ENCODE measurements at regions not wholly inside any gene's neighbourhood (a gene's known extent, or its start where the extent isn't known, plus 50 kb on each side); places are given as distances from the start of the nearest gene placed in this dataset.
"Not testable (repeated sequence)": the region's sequence is repeated elsewhere in the genome, so short reads cannot be mapped to it uniquely, and the experiment has no call there.

DNA sequence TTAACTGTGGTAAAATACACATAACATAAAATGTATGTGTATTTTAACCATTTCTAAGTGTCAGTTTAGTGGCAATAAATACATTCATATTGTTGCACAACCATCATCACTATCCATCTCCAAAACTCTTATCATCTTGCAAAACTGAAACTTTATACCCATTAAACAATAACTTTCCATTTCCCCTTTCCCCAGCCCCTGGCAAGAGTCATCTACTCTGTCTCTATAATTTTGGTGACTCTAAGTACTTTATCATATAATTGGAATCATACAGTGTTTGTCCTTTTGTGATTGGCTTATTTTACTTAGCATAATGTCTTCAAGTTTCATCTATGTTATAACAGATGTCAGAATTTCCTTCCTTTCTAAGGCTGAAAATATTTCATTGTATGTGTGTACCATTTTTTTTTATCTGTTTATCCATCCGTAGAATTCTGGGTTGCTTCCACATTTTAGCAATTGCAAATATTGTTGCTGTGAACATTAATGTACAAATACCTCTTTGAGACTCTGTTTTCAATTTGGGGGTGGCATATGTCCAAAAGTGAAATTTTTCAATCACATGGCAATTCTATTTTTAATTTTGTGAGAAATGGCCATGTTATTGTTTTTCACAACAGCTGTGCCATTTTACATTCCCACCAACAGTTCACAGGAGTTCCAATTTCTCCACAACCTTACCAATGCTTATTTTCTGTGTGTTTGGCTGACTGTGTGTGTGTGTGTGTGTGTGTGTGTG lies 153.9 kb upstream of the GORAB start:
- no peak for FAIRE-seq

DNA sequence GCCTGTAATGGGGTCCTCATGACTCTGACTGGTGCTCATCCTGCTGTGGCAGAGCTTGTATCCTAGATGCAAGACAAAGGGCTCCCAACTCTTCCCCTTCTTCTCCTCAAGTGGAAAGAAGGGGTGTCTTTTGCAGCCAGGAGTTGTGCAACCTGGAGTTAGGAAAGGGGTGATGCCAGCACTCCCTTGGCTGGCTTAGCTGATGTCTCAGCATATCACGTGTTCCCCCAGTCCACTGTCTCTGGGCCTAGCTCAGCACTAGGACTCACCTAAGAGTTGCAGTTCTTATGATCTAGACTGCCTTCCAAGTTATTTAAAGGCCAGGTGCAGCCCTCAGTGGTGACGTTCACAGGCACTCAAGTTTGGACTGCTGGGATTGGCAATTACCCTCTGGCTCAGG lies 146.2 kb upstream of the GORAB start:
- FAIRE-seq, result no peak

DNA sequence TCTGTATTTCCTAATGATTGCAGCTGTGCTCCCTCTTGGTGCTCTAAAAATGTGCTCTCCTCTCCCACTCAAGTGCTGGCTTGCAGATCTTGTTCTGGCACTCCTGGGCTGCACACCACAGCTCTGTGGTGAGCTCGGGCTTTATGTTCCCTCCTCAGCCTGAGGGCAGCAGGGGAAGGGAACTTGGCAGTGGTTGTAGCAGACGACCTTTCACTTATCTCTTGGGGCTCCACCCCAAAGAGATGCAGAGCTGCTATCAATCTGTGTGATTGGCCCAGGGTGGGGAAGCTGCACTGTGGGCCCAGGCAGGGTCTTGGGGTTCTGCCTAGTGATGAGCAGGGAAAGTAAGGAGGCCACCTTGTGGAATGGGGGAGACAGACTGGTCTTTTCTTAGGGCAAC lies 143.5 kb upstream of the GORAB start:
- FAIRE-seq, result no peak

DNA sequence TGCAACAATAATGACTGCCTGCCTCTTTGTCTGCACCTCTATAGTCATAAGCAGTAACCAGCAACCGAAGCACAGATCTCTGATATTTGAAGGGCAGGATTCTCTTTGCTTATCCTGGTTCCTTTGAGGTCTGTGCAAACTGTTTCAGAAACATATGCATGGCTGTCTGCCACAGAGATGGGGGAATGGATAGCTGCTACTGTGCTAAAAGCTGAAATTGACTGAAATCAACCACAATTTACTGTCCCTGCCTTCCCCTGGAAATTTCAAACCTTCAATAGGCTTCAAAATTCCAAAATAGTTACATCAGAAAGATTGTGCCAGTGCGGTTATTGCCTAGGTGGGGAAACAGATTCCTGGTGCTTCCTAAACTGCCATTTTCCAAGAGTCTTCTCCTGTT lies 136.8 kb upstream of the GORAB start:
- FAIRE-seq, result no peak

DNA sequence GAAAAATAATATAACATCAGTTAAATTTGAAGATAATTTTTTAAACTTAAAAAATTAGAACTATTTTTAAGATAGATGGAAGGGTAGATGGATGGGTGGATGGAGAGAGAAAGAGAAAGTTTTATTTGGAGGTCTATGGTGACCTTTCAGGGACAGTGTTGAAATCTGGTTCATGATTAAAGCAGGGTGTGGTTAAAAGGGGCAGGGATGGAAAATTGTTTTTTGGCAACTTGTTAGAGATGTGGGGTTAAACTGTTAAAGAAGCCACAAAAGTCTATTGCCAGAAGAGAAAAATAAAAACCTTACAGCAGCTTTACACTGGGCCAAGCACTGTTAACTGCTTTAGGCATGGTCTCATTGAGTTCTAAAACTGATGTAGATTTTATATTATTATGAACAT lies 134.9 kb upstream of the GORAB start:
- peak; percentile 19 for FAIRE-seq

DNA sequence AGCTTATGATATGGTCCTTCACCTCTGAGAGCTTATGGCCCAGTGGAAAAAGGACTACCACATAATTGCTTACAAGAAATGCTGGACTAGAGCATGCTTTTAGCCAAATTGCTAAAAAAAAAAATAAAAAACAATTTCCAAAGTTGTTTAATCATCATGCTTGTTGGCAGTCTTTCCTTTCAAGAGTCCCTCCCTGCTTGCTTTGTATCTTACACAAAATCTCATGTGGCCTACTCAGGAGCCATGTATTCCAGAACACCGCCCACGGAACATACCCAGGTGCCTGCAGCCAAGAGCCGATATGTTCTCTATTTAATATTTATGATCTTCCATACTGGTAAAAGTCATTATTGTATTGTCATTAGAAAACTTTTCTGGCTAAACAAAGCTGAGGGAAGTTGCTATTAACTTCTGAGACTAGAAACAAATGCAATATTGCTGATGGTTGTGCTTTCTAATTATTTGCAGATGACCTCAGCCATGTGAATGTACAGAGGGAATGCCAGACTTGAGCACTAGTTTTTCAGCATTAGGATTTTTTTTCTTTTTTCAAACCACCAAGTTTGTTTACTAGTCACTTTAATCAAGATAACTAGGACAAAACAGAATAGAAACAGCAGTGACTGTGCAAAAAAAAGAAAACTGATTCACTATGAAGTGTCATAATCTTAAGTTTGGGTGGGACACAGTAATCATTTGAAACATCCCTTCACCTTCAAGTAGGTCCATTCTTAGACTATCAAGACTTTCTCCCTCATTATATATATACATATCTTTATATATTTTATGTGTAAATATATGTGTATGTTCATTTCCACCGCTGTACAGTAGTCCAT lies 129.3 kb upstream of the GORAB start:
- no peak for FAIRE-seq

DNA sequence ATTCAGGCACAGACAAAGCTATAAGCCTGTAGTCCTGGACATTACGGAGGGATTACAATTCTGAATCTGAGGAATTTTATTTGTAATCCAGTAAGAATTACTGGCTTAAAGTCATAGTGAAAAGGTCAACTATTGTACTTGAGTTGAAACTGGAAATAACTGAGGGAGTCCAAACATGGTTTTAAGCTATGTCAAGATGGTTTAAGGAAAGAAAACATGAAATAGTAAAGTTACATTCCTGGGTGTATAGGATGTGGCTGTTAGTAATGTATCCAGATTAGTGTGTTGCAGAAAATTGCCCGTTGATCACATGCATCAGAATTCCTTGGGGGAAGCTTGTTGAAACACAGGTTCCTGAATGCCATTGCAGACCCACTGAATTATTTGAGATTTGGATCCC lies 124.8 kb upstream of the GORAB start:
- no peak for FAIRE-seq

DNA sequence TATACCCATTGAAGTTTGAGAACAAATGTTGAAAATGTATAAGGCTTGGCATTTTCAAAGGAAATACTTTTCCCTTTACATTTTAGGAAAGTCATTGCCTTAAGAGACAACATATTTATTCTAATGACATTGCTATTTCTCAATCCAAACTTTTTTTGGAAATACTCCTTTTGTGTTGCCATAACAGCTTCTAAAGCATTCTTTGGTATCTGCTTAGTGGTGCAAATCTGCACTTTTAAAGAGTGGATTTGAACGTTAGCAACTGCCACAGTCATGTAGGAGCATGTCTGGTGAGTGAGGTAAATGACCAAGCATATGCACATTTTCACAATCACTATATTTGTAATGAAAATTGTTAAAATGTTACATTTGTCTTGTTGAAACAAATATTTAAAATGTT lies 124.4 kb upstream of the GORAB start:
- no peak for FAIRE-seq

DNA sequence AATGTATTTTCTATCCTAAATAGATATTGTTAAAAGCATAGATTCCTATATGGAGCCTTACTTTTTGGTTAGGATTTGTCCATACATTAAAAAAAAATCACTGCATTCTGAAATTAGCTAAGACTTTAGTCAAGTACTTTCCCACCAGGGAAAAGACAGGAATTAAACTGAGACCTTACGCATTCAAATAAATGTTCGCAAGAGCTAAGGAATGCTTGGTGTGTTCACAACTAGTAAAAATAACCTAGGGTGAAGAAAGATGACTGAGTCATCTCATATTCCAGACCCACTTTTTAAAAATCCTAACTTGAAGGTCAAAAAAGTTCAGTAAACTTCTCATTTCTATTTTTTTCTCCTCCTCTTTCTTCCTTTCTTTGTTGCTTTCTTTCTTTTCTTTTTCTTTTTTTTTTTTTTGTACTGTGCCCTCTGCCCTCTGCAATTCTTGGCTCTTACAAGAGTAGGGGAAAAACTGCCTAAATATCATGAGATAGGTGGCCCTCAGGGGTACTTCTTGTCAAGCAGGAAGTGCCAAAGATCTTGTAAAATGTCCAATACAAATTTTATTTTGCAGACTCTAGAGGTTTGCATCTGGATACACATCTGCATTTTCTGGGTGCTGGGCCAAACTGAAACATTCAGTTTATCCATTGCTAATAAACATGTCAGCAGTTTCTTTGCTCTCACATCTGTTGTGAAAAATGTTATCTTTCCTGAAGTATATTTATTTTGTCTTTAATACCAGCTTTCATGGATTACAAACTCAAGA lies 121.4 kb upstream of the GORAB start:
- FAIRE-seq, result no peak

DNA sequence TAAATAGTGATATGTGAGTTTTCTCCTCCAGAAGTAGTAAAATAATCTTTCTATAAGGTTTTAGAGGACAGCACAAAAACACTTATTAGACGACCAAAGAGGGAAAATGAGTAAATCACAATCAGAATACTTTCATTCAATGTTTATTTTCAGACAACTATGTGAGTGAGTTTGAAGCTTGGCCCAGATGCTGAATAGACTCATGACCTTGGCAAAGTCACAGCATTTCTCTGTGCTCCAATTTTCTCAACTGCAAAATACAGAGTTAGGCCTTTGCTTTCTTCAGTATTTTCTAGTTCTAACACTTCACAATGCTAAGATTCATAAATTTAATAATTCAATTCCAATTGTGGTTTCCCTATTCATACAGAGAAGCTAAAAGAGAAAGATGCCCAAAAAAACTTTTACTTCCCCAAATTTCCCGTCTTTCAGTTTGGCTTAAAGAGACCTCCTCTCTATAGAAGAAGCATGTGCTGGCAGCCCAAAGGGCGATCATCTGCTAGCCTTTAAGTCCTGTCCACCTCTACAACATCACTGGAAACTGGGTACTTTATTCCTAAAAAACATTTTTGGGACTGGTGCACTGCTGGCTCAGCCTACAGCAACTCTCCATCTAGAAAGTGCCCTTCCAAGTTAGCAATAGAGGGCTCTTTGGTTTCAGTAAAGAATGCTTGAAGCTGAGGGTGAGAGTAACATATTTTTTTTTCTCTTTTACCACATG lies 116.8 kb upstream of the GORAB start:
- FAIRE-seq, result no peak

DNA sequence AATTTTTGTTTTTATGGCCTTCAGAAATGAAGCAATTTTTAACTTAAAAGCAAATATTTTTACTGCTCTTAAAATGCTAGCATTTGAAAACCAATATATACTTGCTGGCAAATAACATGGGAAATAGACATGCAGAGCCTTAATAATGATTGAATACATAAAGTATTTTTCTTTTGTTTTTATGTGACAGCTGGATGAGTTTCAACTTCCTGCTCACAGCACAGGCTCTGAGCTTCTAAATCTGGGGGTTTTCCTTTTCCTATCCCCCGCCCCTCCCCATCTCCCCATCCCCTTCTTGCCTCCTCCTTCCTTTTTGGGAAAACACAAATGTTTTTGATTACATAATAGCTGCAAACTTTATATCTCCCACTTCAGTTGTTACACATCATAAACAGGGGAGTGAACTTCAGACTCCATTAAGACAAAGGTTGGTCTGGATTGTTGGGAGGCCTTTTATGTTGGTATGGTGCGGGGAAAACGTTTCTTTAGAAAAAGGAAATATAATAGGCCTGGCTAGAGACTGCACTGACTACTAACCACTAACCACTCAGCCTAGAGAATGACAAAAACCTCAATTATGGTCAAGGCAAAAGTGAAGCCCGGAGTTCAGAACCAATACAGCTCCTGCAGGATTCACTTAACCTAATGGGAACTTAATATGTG lies 116.1 kb upstream of the GORAB start:
- FAIRE-seq, result no peak

DNA sequence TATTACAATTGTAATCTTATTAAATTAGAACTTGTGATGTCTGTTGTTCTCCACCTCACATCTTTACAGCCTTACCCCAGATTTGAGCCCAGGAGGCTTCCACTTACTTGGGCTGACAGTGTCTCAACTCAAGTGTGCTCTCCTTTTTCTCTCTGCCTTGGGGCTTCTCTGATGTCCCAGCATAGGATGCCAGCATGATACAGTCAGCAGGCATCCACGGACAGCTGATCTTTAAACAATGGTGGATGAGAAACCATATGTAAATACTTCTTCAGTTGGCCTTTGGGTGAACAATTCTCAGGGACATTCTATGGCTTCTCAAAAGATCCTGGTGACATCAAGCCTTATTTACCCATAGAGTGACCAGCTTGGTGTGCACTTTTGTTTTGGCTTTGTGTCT lies 107.6 kb upstream of the GORAB start:
- FAIRE-seq, result no peak

DNA sequence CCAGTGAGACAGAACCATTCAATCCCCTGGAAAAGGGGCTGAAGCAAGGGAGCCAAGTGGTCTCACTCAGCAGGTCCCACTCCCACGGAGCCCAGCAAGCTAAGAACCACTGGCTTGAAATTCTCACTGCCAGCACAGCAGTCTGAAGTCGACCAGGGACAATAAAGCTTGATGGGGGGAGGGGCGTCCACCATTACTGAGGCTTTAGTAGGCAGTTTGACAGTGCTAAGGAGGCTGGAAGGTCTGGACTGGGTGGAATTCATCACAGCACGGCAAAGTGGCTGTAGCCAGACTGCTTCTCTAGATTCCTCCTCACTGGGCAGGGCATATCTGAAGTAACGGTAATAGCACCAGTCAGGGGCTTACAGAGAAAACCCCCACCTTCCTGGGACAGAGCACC lies 105.4 kb upstream of the GORAB start:
- FAIRE-seq, result no peak

DNA sequence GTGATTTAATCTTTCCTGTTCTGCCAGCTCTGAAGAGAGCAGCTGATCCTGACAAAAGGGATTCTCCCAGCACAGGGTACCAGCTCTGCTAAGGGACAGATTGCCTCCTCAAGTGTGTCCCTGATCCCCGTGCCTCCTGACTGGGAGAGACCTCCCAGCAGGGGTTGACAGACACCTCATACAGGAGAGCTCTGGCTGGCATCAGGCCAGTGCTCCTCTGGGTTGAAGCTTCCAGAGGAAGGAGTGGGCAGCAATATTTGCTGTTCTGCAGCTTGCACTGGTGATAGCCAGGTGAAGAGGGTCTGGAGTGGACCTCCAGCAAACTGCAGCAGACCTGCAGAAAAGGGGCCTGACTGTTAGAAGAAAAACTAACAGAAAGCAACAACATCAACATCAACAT lies 105.0 kb upstream of the GORAB start:
- FAIRE-seq, result not testable (repeated sequence)

DNA sequence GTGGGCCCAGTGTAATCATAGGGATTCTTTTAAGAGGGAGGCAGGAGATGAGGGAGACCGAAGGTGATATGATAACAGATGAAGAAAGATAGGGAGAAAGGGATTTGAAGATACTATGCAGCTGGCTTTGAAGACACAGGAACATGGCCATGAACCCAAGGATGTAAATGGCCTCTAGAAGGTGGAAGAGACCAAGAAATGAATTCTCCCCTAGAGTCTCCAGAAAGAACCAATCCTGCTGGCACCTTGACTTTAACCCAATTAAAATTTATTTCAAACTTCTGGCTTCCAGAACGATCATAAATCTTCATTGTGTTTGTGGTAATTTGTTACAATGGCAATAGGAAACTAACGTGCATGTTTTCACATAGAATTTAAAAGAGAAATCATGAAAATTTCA lies 95.0 kb upstream of the GORAB start:
- no peak for FAIRE-seq

DNA sequence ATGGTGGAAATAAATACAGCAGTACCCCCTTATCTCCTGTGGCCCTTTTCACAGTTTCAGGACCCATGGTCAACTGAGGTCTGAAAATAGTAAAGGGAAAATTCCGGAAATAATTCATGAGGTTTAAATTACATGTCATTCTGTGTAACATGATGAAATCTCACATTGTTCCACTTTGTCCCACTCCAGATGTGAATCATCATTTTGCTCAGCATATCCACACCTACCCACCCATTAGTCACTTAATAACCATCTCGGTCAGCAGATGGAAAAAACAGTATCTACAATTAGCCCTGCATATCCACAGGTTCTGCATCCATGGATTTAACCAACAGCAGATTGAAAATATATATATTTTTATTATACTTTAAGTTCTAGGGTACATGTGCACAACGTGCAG lies 86.9 kb upstream of the GORAB start:
- FAIRE-seq, result no peak

DNA sequence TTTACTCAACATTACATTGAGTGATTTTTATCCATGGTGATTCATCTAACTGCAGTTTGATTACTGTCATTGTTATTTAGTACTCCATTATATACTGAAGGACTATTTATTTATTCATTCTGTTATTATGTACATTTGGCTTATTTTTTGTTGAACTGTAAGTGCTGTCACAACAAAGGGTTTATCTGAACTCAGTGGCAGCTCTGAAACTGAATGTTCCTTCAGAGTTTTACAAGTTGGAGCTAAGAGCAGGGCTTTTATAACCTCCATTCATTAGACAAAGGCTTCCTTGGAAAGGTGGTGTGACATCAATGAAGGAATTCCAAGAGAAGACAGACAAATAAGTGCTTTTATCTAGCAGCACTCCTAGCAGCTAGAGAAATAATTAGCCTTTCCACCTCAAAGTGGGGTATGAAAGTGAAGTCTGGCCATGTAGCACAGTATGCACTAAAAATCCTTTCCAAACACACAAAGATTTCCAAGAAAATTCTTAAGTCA lies 83.3 kb upstream of the GORAB start:
- no peak for FAIRE-seq

DNA sequence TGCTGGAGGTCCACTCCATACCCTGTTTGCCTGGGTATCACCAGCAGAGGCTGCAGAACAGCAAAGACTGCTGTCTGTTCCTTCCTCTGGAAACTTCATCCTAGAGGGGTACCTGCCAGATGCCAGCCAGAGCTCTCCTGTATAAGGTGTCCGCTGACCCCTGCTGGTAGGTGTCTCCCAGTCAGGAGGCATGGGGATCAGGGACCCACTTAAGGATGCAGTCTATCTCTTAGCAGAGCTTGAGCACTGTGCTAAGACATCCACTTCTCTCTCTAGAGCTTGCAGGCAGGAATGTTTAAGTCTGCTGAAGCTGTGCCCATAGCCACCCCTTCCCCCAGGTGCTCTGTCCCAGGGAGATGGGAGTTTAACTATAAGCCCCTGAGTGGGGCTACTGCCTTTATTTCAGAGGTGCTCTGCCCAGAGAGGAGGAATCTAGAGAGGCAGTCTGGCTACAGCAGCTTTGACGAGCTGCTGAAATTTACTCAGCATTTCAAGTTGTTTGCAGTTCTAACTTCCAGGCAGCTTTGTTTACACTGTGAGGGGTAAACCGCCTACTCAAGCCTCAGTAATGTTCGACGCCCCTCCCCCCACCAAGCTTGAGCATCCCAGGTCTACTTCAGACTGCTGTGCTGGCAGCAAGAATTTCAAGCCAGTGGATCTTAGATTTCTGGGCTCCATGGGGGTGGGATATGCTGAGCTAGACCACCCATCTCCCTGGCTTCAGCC lies 74.5 kb upstream of the GORAB start:
- not testable (repeated sequence) for FAIRE-seq

DNA sequence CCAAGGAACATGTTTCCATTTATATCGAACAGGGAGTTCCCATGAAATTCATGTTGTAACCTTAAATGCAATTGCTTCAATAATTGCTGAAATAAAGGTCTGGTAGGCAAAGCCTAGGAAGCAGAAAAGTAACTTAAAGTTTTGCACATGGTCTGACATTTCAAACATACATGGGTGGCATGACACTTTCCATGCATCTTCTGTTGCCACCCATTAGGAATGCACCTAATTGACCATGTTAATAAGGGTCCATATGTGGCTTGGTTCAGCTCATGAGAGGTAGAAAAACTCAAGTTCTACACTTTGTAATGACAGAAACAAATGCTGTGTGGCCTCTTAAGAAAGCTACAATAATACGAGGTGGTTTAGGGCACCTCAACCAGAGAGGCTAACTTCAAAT lies 72.0 kb upstream of the GORAB start:
- FAIRE-seq, result no peak

DNA sequence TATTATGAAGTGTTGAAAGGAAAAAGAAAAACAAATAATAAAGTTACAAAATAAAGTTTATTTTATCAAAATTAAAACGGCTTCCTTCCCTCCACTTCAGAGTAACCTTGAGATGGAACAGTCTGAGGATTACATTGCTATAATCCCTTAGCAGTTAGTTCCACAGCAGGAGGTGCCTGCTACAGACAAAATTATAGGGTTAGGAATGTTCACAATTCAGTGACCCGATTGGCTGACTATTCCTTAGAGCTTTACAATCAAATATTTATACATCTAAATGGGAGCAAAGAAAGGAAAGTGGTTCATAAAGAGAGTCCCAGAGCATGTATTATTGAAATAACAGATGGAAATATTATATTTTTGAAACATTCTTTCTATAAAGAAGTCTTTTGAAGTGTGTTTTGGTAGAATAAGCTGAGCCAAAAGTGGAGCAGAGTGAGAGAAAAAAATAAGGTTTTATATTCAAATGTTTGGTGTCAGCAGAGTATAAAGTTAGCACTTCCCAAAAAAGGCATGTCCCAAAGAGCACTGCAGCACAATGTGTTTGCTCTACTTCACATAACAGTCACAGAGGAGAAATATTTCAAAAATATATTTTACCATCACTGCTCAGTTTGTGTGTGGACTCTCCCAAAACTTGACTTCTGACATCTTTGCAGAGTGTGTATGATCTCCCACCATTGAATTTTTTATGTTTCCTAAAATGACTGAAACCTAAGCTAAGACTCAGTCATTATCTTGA lies 71.4 kb upstream of the GORAB start:
- FAIRE-seq, result no peak

DNA sequence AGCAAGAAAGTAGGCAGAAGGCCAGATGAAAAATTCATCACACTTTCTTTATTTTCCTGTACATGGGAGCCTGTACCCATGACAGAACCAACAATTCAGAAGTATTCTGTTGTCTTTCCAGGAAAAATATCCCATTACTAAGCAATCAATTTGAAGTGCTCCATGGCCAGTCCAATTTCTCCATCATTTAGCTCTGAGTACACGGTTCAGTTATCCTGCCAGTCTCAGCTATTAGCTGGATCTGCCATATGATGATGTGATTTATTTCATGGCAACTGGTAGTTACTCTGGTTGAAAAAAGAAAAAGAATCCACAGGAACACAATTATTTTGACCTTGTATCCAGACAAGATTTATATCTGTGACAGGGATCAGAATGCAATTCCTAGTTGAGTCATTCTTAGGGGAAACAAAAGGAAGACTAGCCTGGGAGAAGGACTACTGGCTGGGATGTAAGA lies 70.6 kb upstream of the GORAB start:
- FAIRE-seq, result no peak
